ENCODE measurements at regions not wholly inside any gene's neighbourhood (a gene's known extent, or its start where the extent isn't known, plus 50 kb on each side); places are given as distances from the start of the nearest gene placed in this dataset.

DNA sequence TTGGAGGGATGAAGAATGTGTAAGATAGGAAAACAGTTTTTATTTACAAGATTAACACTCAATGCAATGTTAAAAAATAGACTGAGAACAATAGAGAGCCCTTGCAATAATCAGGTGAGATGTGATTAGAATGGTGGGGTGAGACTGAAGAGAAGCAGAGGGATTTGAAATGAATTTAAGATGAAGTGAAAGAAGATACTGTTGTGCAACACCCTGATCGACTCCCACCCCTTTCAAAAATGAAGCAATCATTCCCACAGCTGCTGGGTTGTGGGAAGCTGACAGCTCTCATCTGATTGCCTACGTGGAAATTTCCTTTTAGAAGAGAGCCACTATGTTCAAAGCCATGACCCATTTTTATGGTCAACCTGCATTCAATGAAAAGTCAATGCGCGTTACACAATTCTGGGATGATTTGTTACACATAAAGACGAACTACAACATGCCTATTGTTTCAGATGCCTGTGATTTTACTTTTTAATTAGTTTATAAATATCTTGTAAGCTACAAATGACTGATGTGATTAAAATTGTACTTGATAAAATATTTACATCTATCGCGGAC lies 1374.8 kb downstream of the PCDH9 start:
- no peak overlapping the region for H3K27ac ChIP-seq
- no peaks in the 10 kb centered on the region for H3K4me1 ChIP-seq
- DNase-seq (no peak), ATAC-seq (no peak)
- no peak overlapping the region for H3K4me3 ChIP-seq
- no peaks in the 10 kb centered on the region for H3K9me3 ChIP-seq
- no peaks in the 10 kb centered on the region for H3K36me3 ChIP-seq
- H3K27me3 ChIP-seq = peaks cover 0 to 3% (median 0%) of the 10 kb centered on the region in 3 donors
- in situ Hi-C loops (cut with MboI; ENCODE audit: low sequenced_read_pairs in 4 of 4) = no loop called here
- intact Hi-C loops (cut with DNase I; ENCODE audit: low total_unique reads) = no loop called here
- TF ChIP-seq POLR2A (IDR thresholded peaks at IDR 0.05) = no peak
- TF ChIP-seq, protein P1, sequence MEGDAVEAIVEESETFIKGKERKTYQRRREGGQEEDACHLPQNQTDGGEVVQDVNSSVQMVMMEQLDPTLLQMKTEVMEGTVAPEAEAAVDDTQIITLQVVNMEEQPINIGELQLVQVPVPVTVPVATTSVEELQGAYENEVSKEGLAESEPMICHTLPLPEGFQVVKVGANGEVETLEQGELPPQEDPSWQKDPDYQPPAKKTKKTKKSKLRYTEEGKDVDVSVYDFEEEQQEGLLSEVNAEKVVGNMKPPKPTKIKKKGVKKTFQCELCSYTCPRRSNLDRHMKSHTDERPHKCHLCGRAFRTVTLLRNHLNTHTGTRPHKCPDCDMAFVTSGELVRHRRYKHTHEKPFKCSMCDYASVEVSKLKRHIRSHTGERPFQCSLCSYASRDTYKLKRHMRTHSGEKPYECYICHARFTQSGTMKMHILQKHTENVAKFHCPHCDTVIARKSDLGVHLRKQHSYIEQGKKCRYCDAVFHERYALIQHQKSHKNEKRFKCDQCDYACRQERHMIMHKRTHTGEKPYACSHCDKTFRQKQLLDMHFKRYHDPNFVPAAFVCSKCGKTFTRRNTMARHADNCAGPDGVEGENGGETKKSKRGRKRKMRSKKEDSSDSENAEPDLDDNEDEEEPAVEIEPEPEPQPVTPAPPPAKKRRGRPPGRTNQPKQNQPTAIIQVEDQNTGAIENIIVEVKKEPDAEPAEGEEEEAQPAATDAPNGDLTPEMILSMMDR (IDR thresholded peaks at IDR 0.05 in 4 of 5, conservative IDR thresholded peaks at IDR 0.05 in 1 of 5) = no peak

DNA sequence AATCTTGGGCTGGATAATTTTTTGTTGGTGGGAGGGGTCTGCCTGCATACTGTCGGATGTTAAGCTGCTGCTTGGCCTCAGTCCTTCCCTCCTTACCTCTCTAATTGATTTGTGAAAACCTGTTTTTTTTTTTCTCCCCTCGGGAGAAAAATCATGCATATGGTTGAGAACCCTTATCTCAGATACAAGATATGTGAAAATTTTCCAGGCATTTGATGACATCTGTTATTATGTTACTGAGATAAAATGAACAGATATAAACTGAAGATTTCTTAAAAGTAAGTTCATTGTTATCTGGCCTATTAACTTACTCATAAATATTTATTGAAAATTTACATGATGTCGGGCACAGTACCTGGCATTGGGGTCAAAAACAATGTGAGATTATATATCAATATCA lies 1375.7 kb downstream of the PCDH9 start:
- Histone ChIP-seq H3K36me3 (no peaks in the 10 kb centered on the region), H3K4me1 (no peaks in the 10 kb centered on the region), H3K4me3 (no peak overlapping the region), H3K27ac (no peak overlapping the region), H3K9me3 (no peaks in the 10 kb centered on the region), H3K27me3 (peaks cover 0 to 3% (median 0%) of the 10 kb centered on the region in 3 donors)
- in situ Hi-C loops (cut with MboI; ENCODE audit: low sequenced_read_pairs in 4 of 4) (no loop called here), intact Hi-C loops (cut with DNase I; ENCODE audit: low total_unique reads) (no loop called here)
- no peak for DNase-seq
- no peak for ATAC-seq
- TF ChIP-seq, protein P1 (IDR thresholded peaks at IDR 0.05 in 4 of 5, conservative IDR thresholded peaks at IDR 0.05 in 1 of 5) = no peak
- TF ChIP-seq POLR2A (IDR thresholded peaks at IDR 0.05) = no peak

DNA sequence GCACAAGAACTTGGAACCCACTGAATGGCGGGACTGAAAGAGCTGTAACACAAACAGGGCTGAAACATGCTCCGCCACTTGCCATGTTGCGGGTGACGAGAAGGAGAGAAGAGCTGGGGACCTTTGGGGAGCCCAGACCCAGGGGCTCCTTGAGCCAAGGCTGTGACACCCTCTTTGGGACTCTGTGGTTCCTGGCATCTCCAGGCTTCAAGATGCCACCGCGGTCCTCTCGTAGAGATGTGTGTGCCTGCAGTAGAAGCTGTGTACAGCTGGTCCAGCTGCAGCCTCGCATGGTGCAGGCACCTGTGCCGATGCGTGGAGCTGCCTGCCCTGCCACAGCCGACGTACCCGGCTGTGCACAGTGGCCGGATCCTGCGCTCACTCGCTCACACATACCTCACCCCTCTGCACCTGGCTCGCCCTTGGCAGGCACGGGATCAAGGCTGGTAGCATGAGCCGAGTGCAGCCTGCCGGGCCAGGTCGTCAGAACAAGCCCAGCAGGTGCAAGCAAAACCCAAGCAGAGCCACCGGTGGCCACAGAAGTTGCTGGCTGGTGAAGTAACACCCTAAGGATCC lies 1385.8 kb downstream of the PCDH9 start:
- no peak for DNase-seq

DNA sequence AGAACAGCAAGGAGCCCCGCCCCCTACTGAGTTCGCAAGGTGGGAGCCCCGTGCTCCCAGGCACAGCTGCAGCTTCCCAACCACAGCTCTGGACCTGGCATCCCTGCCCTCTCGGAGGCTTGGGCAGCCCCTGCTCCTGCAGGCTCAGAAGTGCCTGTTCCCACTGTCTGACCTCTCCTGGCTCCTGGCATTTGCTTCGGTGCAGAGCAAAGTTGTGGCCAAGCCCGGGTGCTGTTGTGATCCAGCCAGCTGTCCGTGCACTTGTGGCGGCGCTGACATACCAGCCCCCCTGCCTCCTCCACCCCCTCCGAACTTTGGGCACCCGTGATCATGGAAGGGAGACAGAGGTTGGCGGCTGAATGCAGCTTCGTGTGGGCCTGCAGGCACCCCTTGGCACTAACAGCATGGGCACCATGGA lies 1386.8 kb downstream of the PCDH9 start:
- Histone ChIP-seq H3K9me3 (no peaks in the 10 kb centered on the region), H3K4me1 (no peaks in the 10 kb centered on the region), H3K36me3 (no peaks in the 10 kb centered on the region), H3K4me3 (no peak overlapping the region), H3K27ac (no peak overlapping the region), H3K27me3 (no peaks in the 10 kb centered on the region)
- DNase-seq (no peak), ATAC-seq (no peak)
- in situ Hi-C loops (cut with MboI; ENCODE audit: low sequenced_read_pairs in 4 of 4) (no loop called here), intact Hi-C loops (cut with DNase I; ENCODE audit: low total_unique reads) (no loop called here)
- TF ChIP-seq, protein P1 (IDR thresholded peaks at IDR 0.05 in 4 of 5, conservative IDR thresholded peaks at IDR 0.05 in 1 of 5) = no peak
- TF ChIP-seq POLR2A (IDR thresholded peaks at IDR 0.05) = no peak

More for the DNA sequence above, 1385.8 kb downstream of the PCDH9 start:
- in situ Hi-C loops (cut with MboI; ENCODE audit: low sequenced_read_pairs in 4 of 4) = no loop called here
- no peaks in the 10 kb centered on the region for H3K36me3 ChIP-seq
- H3K4me1 ChIP-seq = no peaks in the 10 kb centered on the region
- H3K27ac ChIP-seq = no peak overlapping the region
- intact Hi-C loops (cut with DNase I; ENCODE audit: low total_unique reads) = no loop called here
- no peaks in the 10 kb centered on the region for H3K27me3 ChIP-seq
- no peaks in the 10 kb centered on the region for H3K9me3 ChIP-seq
- TF ChIP-seq, protein P1 (IDR thresholded peaks at IDR 0.05 in 4 of 5, conservative IDR thresholded peaks at IDR 0.05 in 1 of 5) = no peak
- TF ChIP-seq POLR2A (IDR thresholded peaks at IDR 0.05) = no peak
- no peak overlapping the region for H3K4me3 ChIP-seq
- ATAC-seq = no peak

DNA sequence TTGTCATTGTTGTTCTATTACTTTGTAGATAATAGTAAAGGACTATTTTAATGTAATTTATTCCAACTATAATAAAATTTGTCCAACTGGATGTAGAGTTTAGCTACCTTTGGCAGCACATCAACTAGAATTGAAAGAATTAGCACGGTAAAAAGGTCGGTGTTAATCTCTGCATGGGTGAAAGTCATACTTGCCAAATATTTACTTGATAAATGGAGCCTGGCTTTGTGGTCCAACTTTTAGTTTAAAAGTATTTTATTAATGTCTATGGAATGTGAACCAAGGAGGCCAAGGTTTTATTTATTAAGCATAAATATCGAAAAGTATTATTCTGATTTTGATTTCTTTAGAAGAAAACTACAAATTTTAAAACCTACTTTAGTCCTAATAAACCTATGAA lies 1389.0 kb downstream of the PCDH9 start:
- no peak for DNase-seq
- TF ChIP-seq, protein P1 (IDR thresholded peaks at IDR 0.05 in 4 of 5, conservative IDR thresholded peaks at IDR 0.05 in 1 of 5) = no peak
- no peak for TF ChIP-seq POLR2A (IDR thresholded peaks at IDR 0.05)
- in situ Hi-C loops (cut with MboI; ENCODE audit: low sequenced_read_pairs in 4 of 4) (no loop called here), intact Hi-C loops (cut with DNase I; ENCODE audit: low total_unique reads) (no loop called here)
- Histone ChIP-seq H3K27ac (no peak overlapping the region), H3K4me1 (no peaks in the 10 kb centered on the region), H3K36me3 (no peaks in the 10 kb centered on the region), H3K27me3 (no peaks in the 10 kb centered on the region), H3K4me3 (no peak overlapping the region), H3K9me3 (no peaks in the 10 kb centered on the region)
- no peak for ATAC-seq

All from gastrocnemius medialis (tissue), 4 donors.